ENCODE measurements at regions not wholly inside any gene's neighbourhood (a gene's known extent, or its start where the extent isn't known, plus 50 kb on each side); places are given as distances from the start of the nearest gene placed in this dataset.

GRCh38 chr5:180441564-180442051, 52.6 kb upstream of the CNOT6 start:
- H3K27ac ChIP-seq: no peak overlapping the region
- intact Hi-C loops (cut with DNase I): no loop called here

More at GRCh38 chr5:180441564-180442051, 52.6 kb upstream of the CNOT6 start:
- Histone ChIP-seq H3K9me3 (peaks cover 0 to 9% of the 10 kb centered on the region in 2 donors), H3K4me3 (no peak overlapping the region), H3K4me1 (no peaks in the 10 kb centered on the region), H3K27me3 (peaks cover 0 to 4% of the 10 kb centered on the region in 2 donors), H3K36me3 (no peaks in the 10 kb centered on the region)
- DNase-seq (peak in 3 of 4 donors; percentile 47 to 86 (median 71)), ATAC-seq (peak; percentile 95)
- no peak for TF ChIP-seq CTCF (IDR thresholded peaks at IDR 0.05)

Data from left lung (tissue), 4 donors.